Gastroesophageal sphincter (tissue), 3 donors: ENCODE measurements at regions not wholly inside any gene's neighbourhood (a gene's known extent, or its start where the extent isn't known, plus 50 kb on each side); places are given as distances from the start of the nearest gene placed in this dataset.

ENCODE experiments used
- POLR2A ChIP-seq, 2 donors: fragments of 450-650 bp; IDR thresholded peaks; one replicate each; pipeline ENCODE4 v1.6.1; 2017; ENCODE audit warnings: antibody characterized with exemption in 2 of 2, mild to moderate bottlenecking in 2 of 2, moderate library complexity in 1 of 2
- TF ChIP-seq, protein P1 (sequence below), 4 experiments: fragments of 200-600 bp in 2 of 4; fragments of 450-650 bp in 2 of 4; sonication (generic) in 1 of 4; IDR thresholded peaks; one replicate each; pipeline ENCODE4 v1.5.1; 2017 to 2019; ENCODE audit warnings: antibody characterized with exemption in 4 of 4, mild to moderate bottlenecking in 2 of 4, moderate library complexity in 2 of 4

DNA sequence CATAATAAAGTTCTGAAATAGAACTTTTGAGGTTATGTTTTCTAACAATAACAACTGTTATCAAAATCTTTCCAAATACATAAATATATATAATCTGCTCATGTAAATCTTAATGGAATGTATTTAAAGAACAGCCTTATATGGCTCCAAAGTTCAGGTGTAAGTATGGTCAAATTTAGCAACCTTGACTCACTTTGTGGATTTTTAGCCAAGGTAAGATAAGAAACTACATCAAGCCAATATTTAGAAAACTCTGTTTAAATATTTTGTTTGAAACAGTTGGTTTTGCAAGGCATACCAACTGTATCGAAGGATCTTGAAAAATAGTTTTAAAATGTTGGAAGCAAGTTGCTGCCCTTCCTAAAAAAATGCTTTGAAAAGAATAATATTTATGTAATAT is 228.9 kb upstream of the SEMA3D start:
- TF ChIP-seq, protein P1, sequence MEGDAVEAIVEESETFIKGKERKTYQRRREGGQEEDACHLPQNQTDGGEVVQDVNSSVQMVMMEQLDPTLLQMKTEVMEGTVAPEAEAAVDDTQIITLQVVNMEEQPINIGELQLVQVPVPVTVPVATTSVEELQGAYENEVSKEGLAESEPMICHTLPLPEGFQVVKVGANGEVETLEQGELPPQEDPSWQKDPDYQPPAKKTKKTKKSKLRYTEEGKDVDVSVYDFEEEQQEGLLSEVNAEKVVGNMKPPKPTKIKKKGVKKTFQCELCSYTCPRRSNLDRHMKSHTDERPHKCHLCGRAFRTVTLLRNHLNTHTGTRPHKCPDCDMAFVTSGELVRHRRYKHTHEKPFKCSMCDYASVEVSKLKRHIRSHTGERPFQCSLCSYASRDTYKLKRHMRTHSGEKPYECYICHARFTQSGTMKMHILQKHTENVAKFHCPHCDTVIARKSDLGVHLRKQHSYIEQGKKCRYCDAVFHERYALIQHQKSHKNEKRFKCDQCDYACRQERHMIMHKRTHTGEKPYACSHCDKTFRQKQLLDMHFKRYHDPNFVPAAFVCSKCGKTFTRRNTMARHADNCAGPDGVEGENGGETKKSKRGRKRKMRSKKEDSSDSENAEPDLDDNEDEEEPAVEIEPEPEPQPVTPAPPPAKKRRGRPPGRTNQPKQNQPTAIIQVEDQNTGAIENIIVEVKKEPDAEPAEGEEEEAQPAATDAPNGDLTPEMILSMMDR (IDR thresholded peaks at IDR 0.05): no peak
- TF ChIP-seq POLR2A (IDR thresholded peaks at IDR 0.05): no peak
